HCT116 (cell line): ENCODE measurements at regions not wholly inside any gene's neighbourhood (a gene's known extent, or its start where the extent isn't known, plus 50 kb on each side); places are given as distances from the start of the nearest gene placed in this dataset.

Source experiments
- ATAC-seq: fragments of 200-7000 bp; cut with Tn5 transposase; 2 replicates; pipeline ENCODE4 v1.9.1; 2020; ENCODE audit warnings: mild to moderate bottlenecking, moderate library complexity
- BruUV-seq: library from RNA; stranded (reverse); fragments of 400-500 nt; replicated peaks from 2 replicates; lab custom pipeline; 2021; lab: Mats Ljungman, UMichigan
- CTCF ChIA-PET: fragments of 300-600 bp; sonication (Branson Sonifier 250); formaldehyde crosslinking; loops from one replicate; lab custom pipeline; 2021; ENCODE audit warnings: antibody characterized with exemption; lab: Charles Lee
- POLR2A ChIA-PET: fragments of 300-600, 350-600 bp; sonication (Branson Sonifier 250); formaldehyde crosslinking; loops from one replicate; lab custom pipeline; 2021; ENCODE audit warnings: antibody characterized with exemption; lab: Charles Lee
- RAD21 ChIA-PET, 2 experiments: fragments of 300-600 bp; sonication (Branson Sonifier 250); formaldehyde crosslinking; loops; one replicate each; lab custom pipeline; 2023; ENCODE audit warnings: low total read pairs in 2 of 2; ENCODE audit not compliant: uncharacterized antibody in 2 of 2, unreplicated experiment in 2 of 2, low non-redundant PET in 1 of 2; lab: Charles Lee
- DNase-seq: peaks from one replicate; pipeline ENCODE4 v3.0.0-alpha.2; 2010; ENCODE audit warnings: low read depth, low spot score
- H2AFZ ChIP-seq: fragments of 200-600 bp; shearing (Covaris generic), sonication (generic); 2 replicates; pipeline ENCODE4 v1.6.1; 2017; ENCODE audit warnings: low read depth, mixed run types, mixed read lengths, antibody characterized with exemption, low read length; ENCODE audit not compliant: poor library complexity, severe bottlenecking
- H3K27ac ChIP-seq: 2 replicates; pipeline ENCODE4 v1.5.1; 2012; ENCODE audit warnings: low read depth, low read length
- H3K27me3 ChIP-seq: fragments of 200-600 bp; sonication (generic); 2 replicates; pipeline ENCODE4 v1.6.1; 2016; ENCODE audit warnings: mixed run types, low read length, mixed read lengths; ENCODE audit not compliant: insufficient read depth
- H3K36me3 ChIP-seq, 2 experiments: fragments of 200-500 bp in 1 of 2; fragments of 200-600 bp in 1 of 2; sonication (Bioruptor generic) in 1 of 2; sonication (generic) in 1 of 2; 2 replicates each; pipeline versions ENCODE4 v1.5.1 to v1.6.1; 2014 to 2016; ENCODE audit warnings: low read length in 2 of 2, inconsistent platforms in 1 of 2, mixed read lengths in 1 of 2, mixed run types in 1 of 2; ENCODE audit not compliant: insufficient read depth in 2 of 2, control insufficient read depth in 1 of 2
- H3K4me1 ChIP-seq, 2 experiments: fragments of 200-600 bp in 1 of 2; sonication (generic) in 1 of 2; 2 replicates each; pipeline versions ENCODE4 v1.5.1 to v1.6.1; 2012 to 2017; ENCODE audit warnings: low read length in 2 of 2, inconsistent platforms in 1 of 2, mild to moderate bottlenecking in 1 of 2, mixed read lengths in 1 of 2, mixed run types in 1 of 2, moderate library complexity in 1 of 2; ENCODE audit not compliant: insufficient read depth in 2 of 2, control insufficient read depth in 1 of 2
- H3K4me2 ChIP-seq: fragments of 200-600 bp; sonication (generic); 2 replicates; pipeline ENCODE4 v1.6.1; 2017; ENCODE audit warnings: mixed run types, low read length, mixed read lengths
- H3K4me3 ChIP-seq, 2 experiments: fragments of 200-600 bp in 1 of 2; sonication (generic) in 1 of 2; replicated peaks in 1 of 2; 2 replicates each; pipeline ENCODE4 v1.5.1; 2011 to 2016; ENCODE audit warnings: low read length in 2 of 2, control low read depth in 1 of 2, low read depth in 1 of 2, mild to moderate bottlenecking in 1 of 2, mixed read lengths in 1 of 2, mixed run types in 1 of 2
- H3K79me2 ChIP-seq: fragments of 200-600 bp; sonication (generic); 2 replicates; pipeline ENCODE4 v1.6.1; 2017; ENCODE audit warnings: mild to moderate bottlenecking, mixed run types, low read length, moderate library complexity, mixed read lengths; ENCODE audit not compliant: insufficient read depth
- H3K9ac ChIP-seq: fragments of 200-600 bp; sonication (generic); 2 replicates; pipeline ENCODE4 v1.6.1; 2016; ENCODE audit warnings: low read length, mixed read lengths
- H3K9me2 ChIP-seq: fragments of 200-600 bp; sonication (generic), shearing (Covaris generic); 2 replicates; pipeline ENCODE4 v1.6.1; 2017; ENCODE audit warnings: mixed run types, mild to moderate bottlenecking, moderate library complexity; ENCODE audit not compliant: insufficient read depth
- H3K9me3 ChIP-seq, 2 experiments: fragments of 200-500 bp in 1 of 2; fragments of 200-600 bp in 1 of 2; sonication (Bioruptor generic) in 1 of 2; sonication (generic) in 1 of 2; 2 replicates each; pipeline ENCODE4 v1.6.1; 2014 to 2017; ENCODE audit warnings: low read length in 2 of 2, mixed read lengths in 2 of 2, inconsistent platforms in 1 of 2, low read depth in 1 of 2, mild to moderate bottlenecking in 1 of 2, mixed run types in 1 of 2, moderate library complexity in 1 of 2; ENCODE audit not compliant: control insufficient read depth in 1 of 2, insufficient read depth in 1 of 2
- H4K20me1 ChIP-seq: fragments of 200-600 bp; sonication (generic), shearing (Covaris generic); 2 replicates; pipeline ENCODE4 v1.6.1; 2017; ENCODE audit warnings: mixed run types, mild to moderate bottlenecking, moderate library complexity; ENCODE audit not compliant: insufficient read depth
- CEBPB ChIP-seq: IDR thresholded peaks from 2 replicates; pipeline ENCODE4 v1.6.1; 2012; ENCODE audit warnings: low read depth
- CTCF ChIP-seq, 3 experiments: fragments of 200-600 bp in 1 of 3; sonication (generic) in 1 of 3; IDR thresholded peaks in 2 of 3; conservative IDR thresholded peaks in 1 of 3; 2 replicates each; pipeline ENCODE4 v1.5.1; 2012 to 2017; ENCODE audit warnings: low read depth in 2 of 3, low read length in 2 of 3, antibody characterized with exemption in 1 of 3, borderline replicate concordance in 1 of 3, control low read depth in 1 of 3, mild to moderate bottlenecking in 1 of 3, mixed read lengths in 1 of 3, mixed run types in 1 of 3, moderate library complexity in 1 of 3; ENCODE audit not compliant: insufficient read depth in 1 of 3
- EGR1 ChIP-seq: IDR thresholded peaks from 2 replicates; pipeline ENCODE4 v1.6.1; 2012; ENCODE audit warnings: low read depth
- EZH2 ChIP-seq: fragments of 200-600 bp; sonication (generic); IDR thresholded peaks from 2 replicates; pipeline ENCODE4 v1.6.1; 2017; ENCODE audit warnings: antibody characterized with exemption, mixed run types
- EZH2phosphoT487 ChIP-seq: fragments of 200-600 bp; IDR thresholded peaks from 2 replicates; pipeline ENCODE4 v1.6.1; 2018; ENCODE audit warnings: antibody characterized with exemption, borderline replicate concordance
- FOSL1 ChIP-seq: IDR thresholded peaks from 2 replicates; pipeline ENCODE4 v1.6.1; 2012; ENCODE audit warnings: low read depth
- JUND ChIP-seq: IDR thresholded peaks from 2 replicates; pipeline ENCODE4 v1.6.1; 2012
- RAD21 ChIP-seq: IDR thresholded peaks from 2 replicates; pipeline ENCODE4 v1.6.1; 2012; ENCODE audit warnings: low read depth, mild to moderate bottlenecking
- SIN3A ChIP-seq: IDR thresholded peaks from 2 replicates; pipeline ENCODE4 v1.6.1; 2012; ENCODE audit warnings: low read depth
- SP1 ChIP-seq: IDR thresholded peaks from 2 replicates; pipeline ENCODE4 v1.6.1; 2012; ENCODE audit warnings: low read depth
- TCF7L2 ChIP-seq: IDR thresholded peaks from 2 replicates; pipeline ENCODE4 v1.7.0; 2011; ENCODE audit warnings: borderline replicate concordance, inconsistent platforms; ENCODE audit not compliant: insufficient read depth, insufficient read length; ENCODE audit errors: extremely low read depth
- YY1 ChIP-seq: IDR thresholded peaks from 2 replicates; pipeline ENCODE4 v1.6.1; 2011; ENCODE audit warnings: low read length, low read depth, moderate library complexity, mild to moderate bottlenecking; ENCODE audit not compliant: insufficient replicate concordance; ENCODE audit errors: extremely low read depth
- ZFX ChIP-seq: fragments of 450-650 bp; IDR thresholded peaks from 2 replicates; pipeline ENCODE4 v1.6.1; 2017
- ZNF274 ChIP-seq: fragments of 200-500 bp; sonication (Bioruptor generic); IDR thresholded peaks from 2 replicates; pipeline ENCODE4 v1.6.1; 2014; ENCODE audit warnings: mild to moderate bottlenecking, low read depth, low read length, inconsistent platforms
- intact Hi-C: fragments of 100-400 bp; cut with micrococcal nuclease; formaldehyde crosslinking; loops from 2 replicates; pipeline ENCODE4 v1.10.0; 2022
- TF ChIP-seq, protein P1 (sequence below): IDR thresholded peaks from 2 replicates; pipeline ENCODE4 v1.6.1; 2012

DNA sequence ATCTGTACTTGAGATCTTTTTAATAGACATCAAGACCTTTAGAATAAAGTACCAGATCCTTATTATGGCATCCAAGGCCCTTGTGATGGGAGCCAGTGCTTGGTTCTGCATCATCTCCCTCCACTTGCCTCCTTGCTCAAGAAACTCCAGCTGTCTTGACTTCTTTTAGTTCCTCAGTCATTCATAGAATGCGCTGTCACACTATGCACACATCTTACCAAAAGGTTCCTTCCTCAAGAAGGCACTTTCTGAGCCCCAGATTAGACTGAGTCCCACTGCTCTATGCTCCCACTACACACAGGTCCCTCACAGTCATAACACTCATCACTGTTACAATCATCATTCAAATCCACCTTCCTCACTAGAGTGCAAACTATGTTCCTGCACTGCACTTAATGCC is 57.8 kb upstream of the ITM2B start:
- Histone ChIP-seq H3K9me2 (no peaks in the 10 kb centered on the region), H4K20me1 (no peaks in the 10 kb centered on the region), H3K79me2 (no peaks in the 10 kb centered on the region), H3K9ac (no peak overlapping the region), H3K27ac (no peak overlapping the region), H3K4me3 (no peak overlapping the region), H3K36me3 (no peaks in the 10 kb centered on the region), H3K9me3 (no peaks in the 10 kb centered on the region), H3K4me1 (no peaks in the 10 kb centered on the region), H2AFZ (no peak overlapping the region), H3K27me3 (no peaks in the 10 kb centered on the region), H3K4me2 (no peak overlapping the region)
- no peak for DNase-seq
- TF ChIP-seq SP1, result no peak
- TF ChIP-seq, protein P1, sequence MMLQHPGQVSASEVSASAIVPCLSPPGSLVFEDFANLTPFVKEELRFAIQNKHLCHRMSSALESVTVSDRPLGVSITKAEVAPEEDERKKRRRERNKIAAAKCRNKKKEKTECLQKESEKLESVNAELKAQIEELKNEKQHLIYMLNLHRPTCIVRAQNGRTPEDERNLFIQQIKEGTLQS, result no peak
- no peak for TF ChIP-seq RAD21
- TF ChIP-seq TCF7L2, result no peak
- no peak for TF ChIP-seq FOSL1
- no peak for TF ChIP-seq EZH2phosphoT487
- no peak for TF ChIP-seq ZFX
- TF ChIP-seq SIN3A, result no peak
- no peak for TF ChIP-seq ZNF274
- TF ChIP-seq YY1, result no peak
- no peak for TF ChIP-seq CTCF (IDR thresholded peaks at IDR 0.05 in 2 of 3, conservative IDR thresholded peaks at IDR 0.05 in 1 of 3; ENCODE audit: borderline replicate concordance in 1 of 3, insufficient read depth in 1 of 3, low read depth in 2 of 3, low read length in 2 of 3)
- no peak for TF ChIP-seq JUND
- TF ChIP-seq EZH2, result no peak
- no peak for TF ChIP-seq CEBPB
- TF ChIP-seq EGR1, result no peak
- CTCF ChIA-PET, result no interaction called here
- intact Hi-C loops, result no loop called here
- POLR2A ChIA-PET, result no interaction called here
- RAD21 ChIA-PET, result no interaction called here
- ATAC-seq, result no peak
- BruUV-seq, result no TSS peak
